HEK293 (cell line): ENCODE measurements at regions not wholly inside any gene's neighbourhood (a gene's known extent, or its start where the extent isn't known, plus 50 kb on each side); places are given as distances from the start of the nearest gene placed in this dataset.

Experiments used
- CTCF ChIP-seq: fragments of 450-650 bp; formaldehyde crosslinking; IDR thresholded peaks from 2 replicates; pipeline ENCODE4 v1.5.1; 2016; ENCODE audit warnings: missing biosample characterization, missing genetic modification characterization
- YY1 ChIP-seq: fragments of 450-650 bp; formaldehyde crosslinking; IDR thresholded peaks from 2 replicates; pipeline ENCODE4 v1.5.1; 2018; ENCODE audit warnings: missing biosample characterization, missing genetic modification characterization
- ZBTB10 ChIP-seq: fragments of 450-650 bp; formaldehyde crosslinking; IDR thresholded peaks from 2 replicates; pipeline ENCODE4 v1.5.1; 2016; ENCODE audit warnings: missing biosample characterization, missing genetic modification characterization
- ZNF133 ChIP-seq: fragments of 450-650 bp; formaldehyde crosslinking; IDR thresholded peaks from 2 replicates; pipeline ENCODE4 v1.5.1; 2016; ENCODE audit warnings: missing biosample characterization, missing genetic modification characterization

GRCh38 chr14:39998854-39999253, 566.6 kb upstream of the FBXO33 start:
- TF ChIP-seq YY1 (tag by site-specific recombination) (no peak), ZBTB10 (tag by site-specific recombination) (no peak), CTCF (no peak), ZNF133 (tag by site-specific recombination) (no peak)
